ENCODE measurements at regions not wholly inside any gene's neighbourhood (a gene's known extent, or its start where the extent isn't known, plus 50 kb on each side); places are given as distances from the start of the nearest gene placed in this dataset.

GRCh38 chr21:23438081-23438480 is 2169.2 kb downstream of the MRPL39 start:
- TF ChIP-seq EP300 (IDR thresholded peaks at IDR 0.05; ENCODE audit: borderline replicate concordance in 1 of 2, low read depth in 2 of 2, low read length in 2 of 2) (no peak), POLR2A (IDR thresholded peaks at IDR 0.05; ENCODE audit: control extremely low read depth in 1 of 2, low read depth in 2 of 2, low read length in 2 of 2) (no peak)
